Astrocyte (in vitro differentiated cells and primary cell): ENCODE measurements at regions not wholly inside any gene's neighbourhood (a gene's known extent, or its start where the extent isn't known, plus 50 kb on each side); places are given as distances from the start of the nearest gene placed in this dataset.

ENCODE experiments used
- DNase-seq: peaks from one replicate; pipeline ENCODE4 v3.0.0-alpha.2; 2010; ENCODE audit warnings: low read depth
- FAIRE-seq: peaks from 2 replicates; lab custom pipeline; 2011; peaks lifted over from hg19 to GRCh38; lab: Jason Lieb, UNC
- H2AFZ ChIP-seq: 2 replicates; pipeline ENCODE4 v1.6.0; 2012; ENCODE audit warnings: low read depth, low read length, inconsistent platforms
- H3K27ac ChIP-seq: 2 replicates; pipeline ENCODE4 v1.5.1; 2011; ENCODE audit warnings: low read depth, low read length, inconsistent platforms
- H3K27me3 ChIP-seq: 2 replicates; pipeline ENCODE4 v1.6.0; 2011; ENCODE audit warnings: low read length, inconsistent platforms; ENCODE audit not compliant: insufficient read depth
- H3K36me3 ChIP-seq: 2 replicates; pipeline ENCODE4 v1.5.1; 2011; ENCODE audit warnings: low read length, inconsistent platforms; ENCODE audit not compliant: insufficient read depth
- H3K4me1 ChIP-seq: 2 replicates; pipeline ENCODE4 v1.5.1; 2011; ENCODE audit warnings: low read length, inconsistent platforms; ENCODE audit not compliant: insufficient read depth
- H3K4me2 ChIP-seq: 2 replicates; pipeline ENCODE4 v1.6.0; 2012; ENCODE audit warnings: low read length, inconsistent platforms
- H3K4me3 ChIP-seq: 2 replicates; pipeline ENCODE4 v1.5.1; 2011; ENCODE audit warnings: low read depth, mild to moderate bottlenecking, low read length, inconsistent platforms; ENCODE audit not compliant: insufficient read depth
- H3K79me2 ChIP-seq: 2 replicates; pipeline ENCODE4 v1.6.0; 2012; ENCODE audit warnings: mild to moderate bottlenecking, low read length, inconsistent platforms; ENCODE audit not compliant: insufficient read depth
- H3K9ac ChIP-seq: 2 replicates; pipeline ENCODE4 v1.6.0; 2012; ENCODE audit warnings: mild to moderate bottlenecking, low read length, inconsistent platforms
- H3K9me3 ChIP-seq: 2 replicates; pipeline ENCODE4 v1.5.1; 2012; ENCODE audit warnings: low read depth, mild to moderate bottlenecking, low read length, inconsistent platforms; ENCODE audit not compliant: insufficient read depth
- H4K20me1 ChIP-seq: 2 replicates; pipeline ENCODE4 v1.6.0; 2012; ENCODE audit warnings: low read length, inconsistent platforms; ENCODE audit not compliant: insufficient read depth
- H3K27ac Mint-ChIP-seq: one replicate; pipeline ENCODE4 v1.8.0; 2021; ENCODE audit warnings: mild to moderate bottlenecking, mixed read lengths; ENCODE audit not compliant: unreplicated experiment
- H3K27me3 Mint-ChIP-seq: one replicate; pipeline ENCODE4 v1.8.0; 2021; ENCODE audit warnings: low read depth, mixed read lengths; ENCODE audit not compliant: unreplicated experiment
- H3K36me3 Mint-ChIP-seq: one replicate; pipeline ENCODE4 v1.8.0; 2021; ENCODE audit warnings: low read depth, mixed read lengths; ENCODE audit not compliant: unreplicated experiment
- H3K4me1 Mint-ChIP-seq: one replicate; pipeline ENCODE4 v1.8.0; 2021; ENCODE audit warnings: low read depth, mixed read lengths; ENCODE audit not compliant: unreplicated experiment
- H3K4me3 Mint-ChIP-seq: one replicate; pipeline ENCODE4 v1.8.0; 2021; ENCODE audit warnings: mild to moderate bottlenecking, moderate library complexity, mixed read lengths; ENCODE audit not compliant: unreplicated experiment
- H3K9me3 Mint-ChIP-seq: one replicate; pipeline ENCODE4 v1.8.0; 2021; ENCODE audit warnings: mild to moderate bottlenecking, mixed read lengths; ENCODE audit not compliant: unreplicated experiment
- CTCF ChIP-seq: IDR thresholded peaks from 2 replicates; pipeline ENCODE4 v1.5.1; 2011; ENCODE audit warnings: low read depth, mild to moderate bottlenecking, inconsistent platforms, low read length, moderate library complexity; ENCODE audit not compliant: insufficient read depth
- EZH2 ChIP-seq: IDR thresholded peaks from 2 replicates; pipeline ENCODE4 v1.6.1; 2012; ENCODE audit warnings: mild to moderate bottlenecking, low read length, inconsistent platforms; ENCODE audit not compliant: insufficient read depth

DNA sequence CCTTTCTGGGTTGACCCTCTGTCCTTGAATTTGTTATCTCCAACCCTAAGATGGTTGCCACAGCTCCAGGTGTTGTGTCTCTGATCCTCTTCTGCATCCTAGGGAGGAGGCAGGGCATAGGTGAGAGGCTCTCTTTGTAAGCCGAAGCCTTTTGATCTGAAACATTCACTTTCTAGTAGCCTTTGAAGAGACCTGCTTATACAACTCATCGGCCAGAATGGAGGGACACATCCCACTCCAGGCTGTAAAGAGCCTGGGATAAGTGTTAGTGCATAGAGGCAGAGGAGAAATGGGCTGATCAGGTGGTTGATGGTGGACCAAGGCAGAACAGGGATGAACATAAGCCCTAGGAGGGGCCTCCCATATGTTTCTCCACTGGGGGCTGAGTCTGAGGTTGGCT, 137.1 kb upstream of the KCNG1 start:
- Mint-ChIP-seq H3K27ac (no peak overlapping the region), H3K36me3 (peaks cover under 1% of the 10 kb centered on the region), H3K9me3 (peaks cover 9% of the 10 kb centered on the region), H3K4me1 (peaks cover 2% of the 10 kb centered on the region), H3K27me3 (peaks cover 63% of the 10 kb centered on the region), H3K4me3 (no peak overlapping the region)
- Histone ChIP-seq H3K36me3 (no peaks in the 10 kb centered on the region), H2AFZ (no peak overlapping the region), H3K9me3 (peaks cover 2% of the 10 kb centered on the region), H3K79me2 (no peaks in the 10 kb centered on the region), H3K27ac (no peak overlapping the region), H3K9ac (no peak overlapping the region), H3K27me3 (peaks cover 43% of the 10 kb centered on the region), H3K4me3 (no peak overlapping the region), H3K4me1 (no peaks in the 10 kb centered on the region), H3K4me2 (no peak overlapping the region), H4K20me1 (no peaks in the 10 kb centered on the region)
- TF ChIP-seq EZH2 (no peak), CTCF (no peak)
- FAIRE-seq: no peak
- DNase-seq: no peak

- Histone ChIP-seq H3K4me3 (no peak overlapping the region), H2AFZ (no peak overlapping the region)
- peaks cover 64% of the 10 kb centered on the region for H3K27me3 Mint-ChIP-seq
Measured at GRCh38 chr20:51159303-51159702, 136.4 kb upstream of the KCNG1 start.

More at GRCh38 chr20:51159303-51159702, 136.4 kb upstream of the KCNG1 start:
- no peaks in the 10 kb centered on the region for H3K79me2 ChIP-seq
- Mint-ChIP-seq H3K4me1 (peaks cover 2% of the 10 kb centered on the region), H3K27ac (peak overlapping the region; percentile 41), H3K4me3 (no peak overlapping the region), H3K9me3 (peaks cover 9% of the 10 kb centered on the region), H3K36me3 (peaks cover 2% of the 10 kb centered on the region)
- H3K9ac ChIP-seq: no peak overlapping the region
- DNase-seq: no peak
- peaks cover 43% of the 10 kb centered on the region for H3K27me3 ChIP-seq
- no peak overlapping the region for H3K27ac ChIP-seq
- no peak for FAIRE-seq
- no peak for TF ChIP-seq CTCF
- no peak for TF ChIP-seq EZH2
- no peaks in the 10 kb centered on the region for H3K36me3 ChIP-seq
- H3K9me3 ChIP-seq: peaks cover 2% of the 10 kb centered on the region
- no peak overlapping the region for H3K4me2 ChIP-seq
- no peaks in the 10 kb centered on the region for H4K20me1 ChIP-seq
- no peaks in the 10 kb centered on the region for H3K4me1 ChIP-seq
